ENCODE measurements at regions not wholly inside any gene's neighbourhood (a gene's known extent, or its start where the extent isn't known, plus 50 kb on each side); places are given as distances from the start of the nearest gene placed in this dataset.

- TF ChIP-seq EZH2 (IDR thresholded peaks at IDR 0.05) (no peak), POLR2AphosphoS5 (IDR thresholded peaks at IDR 0.05; ENCODE audit: borderline replicate concordance, low read depth, low read length) (no peak)
Observed at GRCh38 chr13:65585346-65585745, 1644.8 kb downstream of the PCDH9 start.
